ENCODE measurements at regions not wholly inside any gene's neighbourhood (a gene's known extent, or its start where the extent isn't known, plus 50 kb on each side); places are given as distances from the start of the nearest gene placed in this dataset.

DNA sequence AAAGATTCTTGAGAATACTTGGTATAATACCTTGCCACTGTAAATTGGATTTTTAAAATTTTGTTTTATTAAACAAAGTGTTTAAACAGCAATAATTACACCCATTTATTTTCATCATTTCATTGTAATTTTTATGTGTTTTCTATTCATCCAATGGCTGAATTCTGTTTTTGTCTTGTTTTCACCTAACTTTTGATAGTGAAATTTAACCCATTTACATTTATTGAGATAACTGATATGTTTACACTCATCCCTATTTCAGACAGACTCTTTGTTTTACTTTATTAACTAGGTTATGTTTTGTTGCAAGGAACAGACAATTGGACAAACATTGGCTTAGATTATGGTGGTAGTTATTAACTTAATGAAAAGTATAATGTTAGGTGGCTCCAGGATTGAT lies 113.1 kb upstream of the REG3A start:
- no peaks in the 10 kb centered on the region for H4K20me1 ChIP-seq (ENCODE audit: control insufficient read depth, extremely low read depth, insufficient read depth, low read length)
- H3K4me1 ChIP-seq (ENCODE audit: control insufficient read depth, extremely low read depth, insufficient read depth, low read length): no peaks in the 10 kb centered on the region
- H3K36me3 ChIP-seq (ENCODE audit: control insufficient read depth, insufficient read depth, low read length): no peaks in the 10 kb centered on the region
- no peaks in the 10 kb centered on the region for H3K9me3 ChIP-seq (ENCODE audit: control insufficient read depth, insufficient read depth, low read depth, low read length)
- no peak overlapping the region for H3K4me2 ChIP-seq (ENCODE audit: extremely low read depth, insufficient read depth, low read length)
- no peaks in the 10 kb centered on the region for H3K27me3 ChIP-seq (ENCODE audit: control insufficient read depth, insufficient read depth, low read length)
- no peak overlapping the region for H3K27ac ChIP-seq (ENCODE audit: insufficient read depth, low read length)
- no peak overlapping the region for H2AFZ ChIP-seq (ENCODE audit: low read length)
- DNase-seq (ENCODE audit: low read depth in 2 of 2): no peak
- H3K9ac ChIP-seq (ENCODE audit: insufficient read depth, low read length): no peak overlapping the region
- H3K79me2 ChIP-seq (ENCODE audit: control insufficient read depth, insufficient read depth, low read length): no peaks in the 10 kb centered on the region
- H3K4me3 ChIP-seq (replicated peaks in 1 of 4; ENCODE audit: control extremely low read depth in 1 of 4, insufficient read depth in 1 of 4, low read depth in 3 of 4, low read length in 4 of 4): no peak overlapping the region
- TF ChIP-seq, protein P1, sequence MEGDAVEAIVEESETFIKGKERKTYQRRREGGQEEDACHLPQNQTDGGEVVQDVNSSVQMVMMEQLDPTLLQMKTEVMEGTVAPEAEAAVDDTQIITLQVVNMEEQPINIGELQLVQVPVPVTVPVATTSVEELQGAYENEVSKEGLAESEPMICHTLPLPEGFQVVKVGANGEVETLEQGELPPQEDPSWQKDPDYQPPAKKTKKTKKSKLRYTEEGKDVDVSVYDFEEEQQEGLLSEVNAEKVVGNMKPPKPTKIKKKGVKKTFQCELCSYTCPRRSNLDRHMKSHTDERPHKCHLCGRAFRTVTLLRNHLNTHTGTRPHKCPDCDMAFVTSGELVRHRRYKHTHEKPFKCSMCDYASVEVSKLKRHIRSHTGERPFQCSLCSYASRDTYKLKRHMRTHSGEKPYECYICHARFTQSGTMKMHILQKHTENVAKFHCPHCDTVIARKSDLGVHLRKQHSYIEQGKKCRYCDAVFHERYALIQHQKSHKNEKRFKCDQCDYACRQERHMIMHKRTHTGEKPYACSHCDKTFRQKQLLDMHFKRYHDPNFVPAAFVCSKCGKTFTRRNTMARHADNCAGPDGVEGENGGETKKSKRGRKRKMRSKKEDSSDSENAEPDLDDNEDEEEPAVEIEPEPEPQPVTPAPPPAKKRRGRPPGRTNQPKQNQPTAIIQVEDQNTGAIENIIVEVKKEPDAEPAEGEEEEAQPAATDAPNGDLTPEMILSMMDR (conservative IDR thresholded peaks at IDR 0.05 in 1 of 2, IDR thresholded peaks at IDR 0.05 in 1 of 2; ENCODE audit: low read depth in 1 of 2, low read length in 2 of 2): no peak
- TF ChIP-seq EZH2 (IDR thresholded peaks at IDR 0.05; ENCODE audit: low read length, missing control alignments): no peak

- H3K4me1 ChIP-seq (ENCODE audit: control insufficient read depth, extremely low read depth, insufficient read depth, low read length): no peaks in the 10 kb centered on the region
- H3K9me3 ChIP-seq (ENCODE audit: control insufficient read depth, insufficient read depth, low read depth, low read length): no peaks in the 10 kb centered on the region
- H2AFZ ChIP-seq (ENCODE audit: low read length): no peak overlapping the region
- H3K36me3 ChIP-seq (ENCODE audit: control insufficient read depth, insufficient read depth, low read length): no peaks in the 10 kb centered on the region
- H4K20me1 ChIP-seq (ENCODE audit: control insufficient read depth, extremely low read depth, insufficient read depth, low read length): no peaks in the 10 kb centered on the region
- H3K27me3 ChIP-seq (ENCODE audit: control insufficient read depth, insufficient read depth, low read length): no peaks in the 10 kb centered on the region
- no peak overlapping the region for H3K27ac ChIP-seq (ENCODE audit: insufficient read depth, low read length)
- no peak overlapping the region for H3K9ac ChIP-seq (ENCODE audit: insufficient read depth, low read length)
- no peak for DNase-seq (ENCODE audit: low read depth in 2 of 2)
- no peak overlapping the region for H3K4me2 ChIP-seq (ENCODE audit: extremely low read depth, insufficient read depth, low read length)
- TF ChIP-seq, protein P1 (conservative IDR thresholded peaks at IDR 0.05 in 1 of 2, IDR thresholded peaks at IDR 0.05 in 1 of 2; ENCODE audit: low read depth in 1 of 2, low read length in 2 of 2): no peak
- TF ChIP-seq EZH2 (IDR thresholded peaks at IDR 0.05; ENCODE audit: low read length, missing control alignments): no peak
- H3K4me3 ChIP-seq (replicated peaks in 1 of 4; ENCODE audit: control extremely low read depth in 1 of 4, insufficient read depth in 1 of 4, low read depth in 3 of 4, low read length in 4 of 4): no peak overlapping the region
- H3K79me2 ChIP-seq (ENCODE audit: control insufficient read depth, insufficient read depth, low read length): no peaks in the 10 kb centered on the region
Measured at GRCh38 chr2:79271456-79271855, 111.9 kb upstream of the REG3A start.

GRCh38 chr2:79260848-79261247 lies 101.3 kb upstream of the REG3A start:
- H3K36me3 ChIP-seq (ENCODE audit: control insufficient read depth, insufficient read depth, low read length): no peaks in the 10 kb centered on the region
- no peak overlapping the region for H3K4me2 ChIP-seq (ENCODE audit: extremely low read depth, insufficient read depth, low read length)
- H3K4me1 ChIP-seq (ENCODE audit: control insufficient read depth, extremely low read depth, insufficient read depth, low read length): no peaks in the 10 kb centered on the region
- H3K9me3 ChIP-seq (ENCODE audit: control insufficient read depth, insufficient read depth, low read depth, low read length): no peaks in the 10 kb centered on the region
- H3K27ac ChIP-seq (ENCODE audit: insufficient read depth, low read length): no peak overlapping the region
- H4K20me1 ChIP-seq (ENCODE audit: control insufficient read depth, extremely low read depth, insufficient read depth, low read length): no peaks in the 10 kb centered on the region
- H3K79me2 ChIP-seq (ENCODE audit: control insufficient read depth, insufficient read depth, low read length): no peaks in the 10 kb centered on the region
- H3K9ac ChIP-seq (ENCODE audit: insufficient read depth, low read length): no peak overlapping the region
- H3K27me3 ChIP-seq (ENCODE audit: control insufficient read depth, insufficient read depth, low read length): no peaks in the 10 kb centered on the region
- no peak overlapping the region for H2AFZ ChIP-seq (ENCODE audit: low read length)
- DNase-seq (ENCODE audit: low read depth in 2 of 2): no peak
- no peak overlapping the region for H3K4me3 ChIP-seq (replicated peaks in 1 of 4; ENCODE audit: control extremely low read depth in 1 of 4, insufficient read depth in 1 of 4, low read depth in 3 of 4, low read length in 4 of 4)
- TF ChIP-seq, protein P1 (conservative IDR thresholded peaks at IDR 0.05 in 1 of 2, IDR thresholded peaks at IDR 0.05 in 1 of 2; ENCODE audit: low read depth in 1 of 2, low read length in 2 of 2): no peak
- no peak for TF ChIP-seq EZH2 (IDR thresholded peaks at IDR 0.05; ENCODE audit: low read length, missing control alignments)
